ENCODE measurements at regions not wholly inside any gene's neighbourhood (a gene's known extent, or its start where the extent isn't known, plus 50 kb on each side); places are given as distances from the start of the nearest gene placed in this dataset.

DNA sequence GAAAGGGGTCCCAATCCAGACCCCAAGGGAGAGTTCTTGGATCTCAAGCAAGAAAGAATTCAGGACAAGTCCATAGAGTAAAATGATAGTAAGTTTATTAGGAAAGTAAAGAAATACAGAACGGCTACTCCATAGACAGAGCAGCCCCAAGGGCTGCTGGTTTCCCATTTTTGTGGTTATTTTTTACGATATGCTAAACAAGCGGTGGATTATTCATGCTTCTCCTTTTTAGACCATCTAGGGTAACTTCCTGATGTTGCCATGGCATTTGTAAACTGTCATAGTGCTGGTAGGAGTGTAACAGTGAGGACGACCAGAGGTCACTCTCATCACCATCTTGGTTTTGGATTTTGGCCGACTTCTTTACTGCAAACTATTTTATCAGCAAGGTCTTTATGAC is 1033.4 kb downstream of the SORCS3 start:
- TF ChIP-seq, protein P1, sequence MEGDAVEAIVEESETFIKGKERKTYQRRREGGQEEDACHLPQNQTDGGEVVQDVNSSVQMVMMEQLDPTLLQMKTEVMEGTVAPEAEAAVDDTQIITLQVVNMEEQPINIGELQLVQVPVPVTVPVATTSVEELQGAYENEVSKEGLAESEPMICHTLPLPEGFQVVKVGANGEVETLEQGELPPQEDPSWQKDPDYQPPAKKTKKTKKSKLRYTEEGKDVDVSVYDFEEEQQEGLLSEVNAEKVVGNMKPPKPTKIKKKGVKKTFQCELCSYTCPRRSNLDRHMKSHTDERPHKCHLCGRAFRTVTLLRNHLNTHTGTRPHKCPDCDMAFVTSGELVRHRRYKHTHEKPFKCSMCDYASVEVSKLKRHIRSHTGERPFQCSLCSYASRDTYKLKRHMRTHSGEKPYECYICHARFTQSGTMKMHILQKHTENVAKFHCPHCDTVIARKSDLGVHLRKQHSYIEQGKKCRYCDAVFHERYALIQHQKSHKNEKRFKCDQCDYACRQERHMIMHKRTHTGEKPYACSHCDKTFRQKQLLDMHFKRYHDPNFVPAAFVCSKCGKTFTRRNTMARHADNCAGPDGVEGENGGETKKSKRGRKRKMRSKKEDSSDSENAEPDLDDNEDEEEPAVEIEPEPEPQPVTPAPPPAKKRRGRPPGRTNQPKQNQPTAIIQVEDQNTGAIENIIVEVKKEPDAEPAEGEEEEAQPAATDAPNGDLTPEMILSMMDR (IDR thresholded peaks at IDR 0.05): no peak
- TF ChIP-seq POLR2A (IDR thresholded peaks at IDR 0.05): no peak

Measured in uterus (tissue), 2 donors.